ENCODE measurements at regions not wholly inside any gene's neighbourhood (a gene's known extent, or its start where the extent isn't known, plus 50 kb on each side); places are given as distances from the start of the nearest gene placed in this dataset.
A peak's percentile ranks its signal among the peaks of the same experiment; 100 is the strongest.

DNA sequence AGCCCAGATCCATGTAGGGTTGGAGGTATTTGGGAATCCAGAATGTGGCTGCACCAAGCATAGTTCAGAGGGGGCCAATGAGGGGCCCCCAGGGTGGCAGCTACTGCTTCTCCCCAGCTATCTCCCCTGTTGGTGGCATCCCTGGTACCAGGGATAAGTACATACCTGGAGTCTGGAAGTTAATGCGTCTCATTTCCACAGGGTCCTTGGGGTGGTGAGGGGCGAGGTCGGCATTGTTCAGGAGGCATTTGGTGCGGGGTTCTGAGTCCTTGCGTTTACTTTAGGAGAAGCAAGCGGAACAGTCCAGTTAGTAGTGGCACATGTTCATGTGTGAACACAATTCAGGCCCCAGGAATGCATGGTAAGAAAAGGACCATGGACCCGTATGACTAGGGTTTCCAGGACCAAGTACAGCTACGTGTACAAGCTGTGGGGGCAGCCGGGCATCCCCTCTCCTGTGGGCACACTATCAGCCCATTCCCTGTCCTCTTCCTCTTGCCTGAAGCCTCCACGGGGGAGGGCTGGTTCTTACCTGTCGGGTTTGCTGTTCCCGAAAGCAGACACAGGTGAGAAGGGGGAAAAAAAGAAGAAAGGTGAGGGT is 122.3 kb downstream of the PTPRS start:
- TF ChIP-seq, protein P1, sequence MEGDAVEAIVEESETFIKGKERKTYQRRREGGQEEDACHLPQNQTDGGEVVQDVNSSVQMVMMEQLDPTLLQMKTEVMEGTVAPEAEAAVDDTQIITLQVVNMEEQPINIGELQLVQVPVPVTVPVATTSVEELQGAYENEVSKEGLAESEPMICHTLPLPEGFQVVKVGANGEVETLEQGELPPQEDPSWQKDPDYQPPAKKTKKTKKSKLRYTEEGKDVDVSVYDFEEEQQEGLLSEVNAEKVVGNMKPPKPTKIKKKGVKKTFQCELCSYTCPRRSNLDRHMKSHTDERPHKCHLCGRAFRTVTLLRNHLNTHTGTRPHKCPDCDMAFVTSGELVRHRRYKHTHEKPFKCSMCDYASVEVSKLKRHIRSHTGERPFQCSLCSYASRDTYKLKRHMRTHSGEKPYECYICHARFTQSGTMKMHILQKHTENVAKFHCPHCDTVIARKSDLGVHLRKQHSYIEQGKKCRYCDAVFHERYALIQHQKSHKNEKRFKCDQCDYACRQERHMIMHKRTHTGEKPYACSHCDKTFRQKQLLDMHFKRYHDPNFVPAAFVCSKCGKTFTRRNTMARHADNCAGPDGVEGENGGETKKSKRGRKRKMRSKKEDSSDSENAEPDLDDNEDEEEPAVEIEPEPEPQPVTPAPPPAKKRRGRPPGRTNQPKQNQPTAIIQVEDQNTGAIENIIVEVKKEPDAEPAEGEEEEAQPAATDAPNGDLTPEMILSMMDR (IDR thresholded peaks at IDR 0.05; ENCODE audit: insufficient read depth, low read depth, low read length, missing control alignments) = no peak
- H3K4me3 ChIP-seq (ENCODE audit: low read depth, low read length) = no peak overlapping the region
- no peak for DNase-seq (ENCODE audit: low read depth)

DNA sequence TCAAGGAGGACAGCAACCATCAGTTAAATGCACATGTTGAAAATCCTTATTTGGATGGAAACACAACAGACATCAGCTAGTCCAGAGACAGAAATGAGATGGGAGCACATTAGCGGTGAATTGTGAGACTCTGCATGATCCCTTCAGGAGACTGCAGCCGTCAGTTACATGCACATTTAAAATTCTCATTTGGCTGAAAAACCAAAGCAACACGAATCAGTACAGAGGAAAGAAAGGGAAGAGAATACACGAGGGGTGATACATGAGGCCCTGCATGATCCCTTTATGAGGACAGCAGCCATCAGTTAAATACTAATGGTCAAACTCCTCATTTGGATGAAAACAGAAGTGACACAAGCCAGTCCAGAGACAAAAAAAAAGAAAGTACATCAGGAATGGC is 123.4 kb downstream of the PTPRS start:
- no peak overlapping the region for H3K4me3 ChIP-seq (ENCODE audit: low read depth, low read length)
- TF ChIP-seq, protein P1 (IDR thresholded peaks at IDR 0.05; ENCODE audit: insufficient read depth, low read depth, low read length, missing control alignments) = no peak
- DNase-seq (ENCODE audit: low read depth) = no peak

GRCh38 chr19:5216141-5216847 is 124.3 kb downstream of the PTPRS start:
- TF ChIP-seq, protein P1 (IDR thresholded peaks at IDR 0.05; ENCODE audit: insufficient read depth, low read depth, low read length, missing control alignments) = no peak
- H3K4me3 ChIP-seq (ENCODE audit: low read depth, low read length) = no peak overlapping the region
- DNase-seq (ENCODE audit: low read depth) = peak; percentile 27

GRCh38 chr19:5215431-5215830 is 125.2 kb downstream of the PTPRS start:
- no peak overlapping the region for H3K4me3 ChIP-seq (ENCODE audit: low read depth, low read length)
- TF ChIP-seq, protein P1 (IDR thresholded peaks at IDR 0.05; ENCODE audit: insufficient read depth, low read depth, low read length, missing control alignments) = no peak
- no peak for DNase-seq (ENCODE audit: low read depth)

DNA sequence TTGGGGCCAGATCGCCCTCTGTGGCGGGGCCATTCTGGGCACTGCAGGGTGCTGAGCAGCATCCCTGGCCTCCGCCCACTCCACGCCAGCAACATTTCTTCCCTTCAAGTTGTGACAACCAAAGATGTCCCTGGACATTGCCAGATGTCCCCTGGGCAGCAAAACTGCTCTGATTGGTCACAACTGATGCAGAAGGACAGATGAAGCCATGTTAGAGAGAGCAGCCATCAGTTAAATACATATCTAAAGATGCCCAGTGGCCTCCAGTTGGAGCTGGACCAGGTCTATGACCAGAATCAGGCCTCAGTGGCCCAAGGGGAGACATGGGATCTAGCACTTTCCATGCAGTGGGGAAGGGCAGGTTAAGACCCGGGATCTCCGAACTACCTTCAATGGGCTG is 125.7 kb downstream of the PTPRS start:
- no peak for DNase-seq (ENCODE audit: low read depth)
- H3K4me3 ChIP-seq (ENCODE audit: low read depth, low read length) = no peak overlapping the region
- TF ChIP-seq, protein P1 (IDR thresholded peaks at IDR 0.05; ENCODE audit: insufficient read depth, low read depth, low read length, missing control alignments) = no peak

- TF ChIP-seq, protein P1 (IDR thresholded peaks at IDR 0.05; ENCODE audit: insufficient read depth, low read depth, low read length, missing control alignments) = no peak
- H3K4me3 ChIP-seq (ENCODE audit: low read depth, low read length) = no peak overlapping the region
- no peak for DNase-seq (ENCODE audit: low read depth)
These were observed 126.2 kb downstream of the PTPRS start for GRCh38 chr19:5214371-5214770.
